Spinal cord (tissue), 9 donors: ENCODE measurements at regions not wholly inside any gene's neighbourhood (a gene's known extent, or its start where the extent isn't known, plus 50 kb on each side); places are given as distances from the start of the nearest gene placed in this dataset.

Experiments used
- DNase-seq, 6 donors: peaks; one replicate each; pipeline versions ENCODE4 v3.0.0 to v3.0.0-alpha.2; 2013 to 2015; ENCODE audit warnings: low spot score in 6 of 6, low read depth in 4 of 6
- H3K27ac ChIP-seq: one replicate; pipeline ENCODE4 v1.5.1; 2013; ENCODE audit warnings: low read depth, low read length, control low read depth
- H3K27me3 ChIP-seq: one replicate; pipeline ENCODE4 v1.6.1; 2013; ENCODE audit warnings: low read length; ENCODE audit not compliant: control insufficient read depth, insufficient read depth
- H3K36me3 ChIP-seq: one replicate; pipeline ENCODE4 v1.6.1; 2013; ENCODE audit warnings: low read length; ENCODE audit not compliant: control insufficient read depth, insufficient read depth
- H3K4me1 ChIP-seq: one replicate; pipeline ENCODE4 v1.6.1; 2013; ENCODE audit warnings: low read length; ENCODE audit not compliant: control insufficient read depth, insufficient read depth
- H3K4me3 ChIP-seq: one replicate; pipeline ENCODE4 v1.5.1; 2013; ENCODE audit warnings: low read depth, low read length, control low read depth
- H3K9me3 ChIP-seq: one replicate; pipeline ENCODE4 v1.6.1; 2013; ENCODE audit warnings: low read length; ENCODE audit not compliant: control insufficient read depth, insufficient read depth
- WGBS: methylation state at CpG from one replicate; pipeline ENCODE4 v1.1.5; 2013; ENCODE audit warnings: missing lambda C conversion rate; ENCODE audit not compliant: insufficient coverage; 5-methylcytosine and 5-hydroxymethylcytosine counted together
- donor health status: healthy.

GRCh38 chr3:110646496-110646895 lies 425.1 kb upstream of the NECTIN3 start:
- Histone ChIP-seq H3K27me3 (no peaks in the 10 kb centered on the region), H3K36me3 (no peaks in the 10 kb centered on the region), H3K4me1 (no peaks in the 10 kb centered on the region), H3K9me3 (no peaks in the 10 kb centered on the region), H3K4me3 (no peak overlapping the region), H3K27ac (no peak overlapping the region)
- no peak for DNase-seq

GRCh38 chr3:110647586-110647985 lies 424.0 kb upstream of the NECTIN3 start:
- no peaks in the 10 kb centered on the region for H3K36me3 ChIP-seq
- H3K4me3 ChIP-seq: no peak overlapping the region
- no peak overlapping the region for H3K27ac ChIP-seq
- DNase-seq: no peak
- no peaks in the 10 kb centered on the region for H3K4me1 ChIP-seq
- no peaks in the 10 kb centered on the region for H3K9me3 ChIP-seq
- H3K27me3 ChIP-seq: no peaks in the 10 kb centered on the region
- no CpG with 5 or more reads among the region's 2 CpGs for WGBS

- H3K4me3 ChIP-seq: no peak overlapping the region
- no peaks in the 10 kb centered on the region for H3K27me3 ChIP-seq
- no peak for DNase-seq
- no peak overlapping the region for H3K27ac ChIP-seq
- H3K4me1 ChIP-seq: no peaks in the 10 kb centered on the region
- no peaks in the 10 kb centered on the region for H3K9me3 ChIP-seq
- no CpG with 5 or more reads among the region's 1 CpG for WGBS
- H3K36me3 ChIP-seq: no peaks in the 10 kb centered on the region
Measured at GRCh38 chr3:110650741-110651140, 420.9 kb upstream of the NECTIN3 start.

GRCh38 chr3:110654843-110655502 lies 416.6 kb upstream of the NECTIN3 start:
- Histone ChIP-seq H3K9me3 (no peaks in the 10 kb centered on the region), H3K4me3 (no peak overlapping the region), H3K36me3 (no peaks in the 10 kb centered on the region), H3K27ac (no peak overlapping the region), H3K4me1 (no peaks in the 10 kb centered on the region), H3K27me3 (no peaks in the 10 kb centered on the region)
- 100% methylated on average over 1 of the region's 3 CpGs for WGBS
- no peak for DNase-seq

GRCh38 chr3:110656394-110657025 lies 415.1 kb upstream of the NECTIN3 start:
- no peaks in the 10 kb centered on the region for H3K9me3 ChIP-seq
- no peak overlapping the region for H3K27ac ChIP-seq
- no peaks in the 10 kb centered on the region for H3K4me1 ChIP-seq
- H3K36me3 ChIP-seq: no peaks in the 10 kb centered on the region
- WGBS: no CpG with 5 or more reads among the region's 3 CpGs
- no peaks in the 10 kb centered on the region for H3K27me3 ChIP-seq
- peak in 1 of 6 donors; percentile 54 for DNase-seq
- no peak overlapping the region for H3K4me3 ChIP-seq

GRCh38 chr3:110664148-110664547 lies 407.5 kb upstream of the NECTIN3 start:
- no peaks in the 10 kb centered on the region for H3K27me3 ChIP-seq
- no peak for DNase-seq
- no peaks in the 10 kb centered on the region for H3K4me1 ChIP-seq
- H3K36me3 ChIP-seq: no peaks in the 10 kb centered on the region
- WGBS: no CpG with 5 or more reads among the region's 2 CpGs
- H3K4me3 ChIP-seq: no peak overlapping the region
- H3K27ac ChIP-seq: no peak overlapping the region
- no peaks in the 10 kb centered on the region for H3K9me3 ChIP-seq

- Histone ChIP-seq H3K4me3 (no peak overlapping the region), H3K27me3 (no peaks in the 10 kb centered on the region), H3K27ac (no peak overlapping the region), H3K4me1 (no peaks in the 10 kb centered on the region), H3K9me3 (peaks cover 5% of the 10 kb centered on the region), H3K36me3 (no peaks in the 10 kb centered on the region)
- no peak for DNase-seq
- 85% methylated on average over 2 of the region's 2 CpGs for WGBS
Measured at GRCh38 chr3:110666495-110666894, 405.1 kb upstream of the NECTIN3 start.

GRCh38 chr3:110667216-110667615 lies 404.4 kb upstream of the NECTIN3 start:
- H3K27me3 ChIP-seq: no peaks in the 10 kb centered on the region
- H3K4me1 ChIP-seq: no peaks in the 10 kb centered on the region
- DNase-seq: no peak
- no peak overlapping the region for H3K4me3 ChIP-seq
- no peak overlapping the region for H3K27ac ChIP-seq
- 94% methylated on average over 2 of the region's 2 CpGs for WGBS
- peaks cover 5% of the 10 kb centered on the region for H3K9me3 ChIP-seq
- H3K36me3 ChIP-seq: no peaks in the 10 kb centered on the region

- Histone ChIP-seq H3K9me3 (peaks cover 5% of the 10 kb centered on the region), H3K27ac (no peak overlapping the region), H3K36me3 (no peaks in the 10 kb centered on the region), H3K27me3 (no peaks in the 10 kb centered on the region), H3K4me1 (no peaks in the 10 kb centered on the region), H3K4me3 (no peak overlapping the region)
- DNase-seq: no peak
Measured at GRCh38 chr3:110670407-110670806, 401.2 kb upstream of the NECTIN3 start.

- H3K27me3 ChIP-seq: no peaks in the 10 kb centered on the region
- no peaks in the 10 kb centered on the region for H3K9me3 ChIP-seq
- WGBS: no CpG with 5 or more reads among the region's 3 CpGs
- H3K4me3 ChIP-seq: no peak overlapping the region
- no peaks in the 10 kb centered on the region for H3K36me3 ChIP-seq
- DNase-seq: no peak
- H3K4me1 ChIP-seq: no peaks in the 10 kb centered on the region
- no peak overlapping the region for H3K27ac ChIP-seq
Measured at GRCh38 chr3:110677506-110677905, 394.1 kb upstream of the NECTIN3 start.
